MM.1S (cell line): ENCODE measurements at regions not wholly inside any gene's neighbourhood (a gene's known extent, or its start where the extent isn't known, plus 50 kb on each side); places are given as distances from the start of the nearest gene placed in this dataset.

ENCODE experiments used
- CTCF ChIP-seq: fragments of 300-600 bp; sonication (generic); IDR thresholded peaks from 2 replicates; pipeline ENCODE4 v1.5.1; 2016; ENCODE audit warnings: antibody characterized with exemption, low read length, mixed read lengths
- EZH2 ChIP-seq: fragments of 300-600 bp; sonication (generic); optimal IDR thresholded peaks from 2 replicates; pipeline ENCODE3; 2017; ENCODE audit warnings: low read depth, mild to moderate bottlenecking, antibody characterized with exemption, low read length, mixed read lengths
- EZH2phosphoT487 ChIP-seq: fragments of 300-600 bp; sonication (generic); IDR thresholded peaks from 2 replicates; pipeline ENCODE4 v1.6.1; 2018; ENCODE audit warnings: antibody characterized with exemption, low read length

DNA sequence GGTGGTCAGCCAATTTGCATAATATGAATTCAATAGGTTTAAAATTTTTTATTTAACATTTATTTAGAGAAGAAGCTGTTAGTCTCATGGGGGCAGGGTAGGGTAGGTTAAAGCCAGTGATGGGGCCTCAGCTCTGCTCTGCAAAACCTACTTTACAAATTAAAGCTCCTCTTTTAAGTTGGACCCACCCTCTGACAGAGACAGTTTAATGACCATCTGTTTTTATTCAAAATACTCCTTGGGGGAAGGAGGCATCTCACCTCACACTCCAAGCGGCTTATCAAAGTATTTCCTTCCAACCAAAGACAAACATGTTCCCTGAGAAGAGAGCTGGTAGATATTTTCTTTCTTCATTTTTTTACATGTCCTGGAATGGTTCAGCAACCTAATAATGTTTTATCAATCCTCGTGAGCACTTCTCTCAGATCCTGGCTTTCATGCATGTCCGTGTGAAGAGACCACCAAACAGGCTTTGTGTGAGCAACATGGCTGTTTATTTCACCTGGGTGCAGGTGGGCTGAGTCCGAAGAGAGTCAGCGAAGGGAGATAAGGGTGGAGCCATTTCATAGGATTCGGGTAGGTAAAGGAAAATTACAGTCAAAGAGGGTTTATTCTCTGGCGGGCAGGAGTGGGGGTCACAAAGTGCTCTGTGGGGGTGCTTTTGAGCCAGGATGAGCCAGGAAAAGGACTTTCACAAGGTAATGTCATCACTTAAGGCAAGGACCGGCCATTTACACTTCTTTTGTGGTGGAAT is 184.7 kb downstream of the GJA1 start:
- no peak for TF ChIP-seq CTCF
- no peak for TF ChIP-seq EZH2
- TF ChIP-seq EZH2phosphoT487 = no peak
